ENCODE measurements at regions not wholly inside any gene's neighbourhood (a gene's known extent, or its start where the extent isn't known, plus 50 kb on each side); places are given as distances from the start of the nearest gene placed in this dataset.

DNA sequence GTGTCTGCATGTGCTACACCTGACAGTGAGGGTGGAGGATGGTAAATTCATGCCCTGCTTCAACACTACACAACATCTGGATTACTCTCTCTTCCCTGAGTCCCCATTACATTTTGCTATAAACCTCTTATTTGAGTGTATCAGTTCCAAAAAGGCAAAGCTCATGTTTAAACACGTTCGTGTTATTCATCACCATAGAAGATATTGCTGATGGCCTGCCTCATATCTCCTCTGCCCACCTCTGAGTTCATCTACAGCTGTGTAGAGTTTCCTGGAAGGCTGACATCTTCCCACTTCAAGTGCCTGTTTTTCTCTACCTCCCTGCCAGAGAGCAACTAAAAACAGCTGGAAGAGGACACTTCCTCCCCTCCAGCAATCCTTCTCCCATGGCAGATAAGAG is 433.2 kb downstream of the ISL1 start:
- no peaks in the 10 kb centered on the region for H3K9me3 ChIP-seq
- no peaks in the 10 kb centered on the region for H3K27me3 ChIP-seq
- H3K36me3 ChIP-seq = no peaks in the 10 kb centered on the region
- no peak overlapping the region for H3K27ac ChIP-seq
- TF ChIP-seq, protein P1, sequence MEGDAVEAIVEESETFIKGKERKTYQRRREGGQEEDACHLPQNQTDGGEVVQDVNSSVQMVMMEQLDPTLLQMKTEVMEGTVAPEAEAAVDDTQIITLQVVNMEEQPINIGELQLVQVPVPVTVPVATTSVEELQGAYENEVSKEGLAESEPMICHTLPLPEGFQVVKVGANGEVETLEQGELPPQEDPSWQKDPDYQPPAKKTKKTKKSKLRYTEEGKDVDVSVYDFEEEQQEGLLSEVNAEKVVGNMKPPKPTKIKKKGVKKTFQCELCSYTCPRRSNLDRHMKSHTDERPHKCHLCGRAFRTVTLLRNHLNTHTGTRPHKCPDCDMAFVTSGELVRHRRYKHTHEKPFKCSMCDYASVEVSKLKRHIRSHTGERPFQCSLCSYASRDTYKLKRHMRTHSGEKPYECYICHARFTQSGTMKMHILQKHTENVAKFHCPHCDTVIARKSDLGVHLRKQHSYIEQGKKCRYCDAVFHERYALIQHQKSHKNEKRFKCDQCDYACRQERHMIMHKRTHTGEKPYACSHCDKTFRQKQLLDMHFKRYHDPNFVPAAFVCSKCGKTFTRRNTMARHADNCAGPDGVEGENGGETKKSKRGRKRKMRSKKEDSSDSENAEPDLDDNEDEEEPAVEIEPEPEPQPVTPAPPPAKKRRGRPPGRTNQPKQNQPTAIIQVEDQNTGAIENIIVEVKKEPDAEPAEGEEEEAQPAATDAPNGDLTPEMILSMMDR (IDR thresholded peaks at IDR 0.05) = no peak
- intact Hi-C loops (cut with DNase I) = no loop called here
- H3K4me3 ChIP-seq = no peak overlapping the region
- ATAC-seq (no peak), DNase-seq (no peak)
- 64 to 67% methylated on average over 2 of the region's 2 CpGs for WGBS, 2 donors
- H3K4me1 ChIP-seq = no peaks in the 10 kb centered on the region

DNA sequence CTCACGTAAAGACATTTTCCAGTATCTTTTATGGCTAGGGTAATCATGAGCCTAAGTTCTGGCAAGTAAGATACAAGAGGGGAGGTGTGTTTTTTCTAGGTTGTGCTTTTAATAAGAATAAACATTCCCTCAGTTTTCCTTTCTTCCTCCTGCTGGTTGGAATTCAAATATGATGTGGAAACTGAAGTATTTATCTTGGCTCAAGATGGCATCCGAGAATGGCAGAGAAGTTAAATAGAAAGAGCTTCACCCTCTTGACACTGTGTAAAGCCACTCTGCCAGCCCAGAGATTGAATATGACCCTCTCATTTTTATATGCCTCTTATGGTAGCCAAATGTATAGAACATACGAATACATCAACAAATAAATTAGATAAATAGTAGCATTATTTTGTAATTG is 438.4 kb downstream of the ISL1 start:
- WGBS, 2 donors = 64 to 66% methylated on average over 3 of the region's 3 CpGs
- no peaks in the 10 kb centered on the region for H3K27me3 ChIP-seq
- ATAC-seq (no peak), DNase-seq (no peak)
- H3K4me3 ChIP-seq = no peak overlapping the region
- no peaks in the 10 kb centered on the region for H3K9me3 ChIP-seq
- intact Hi-C loops (cut with DNase I) = no loop called here
- no peak overlapping the region for H3K27ac ChIP-seq
- H3K4me1 ChIP-seq = no peaks in the 10 kb centered on the region
- no peaks in the 10 kb centered on the region for H3K36me3 ChIP-seq
- TF ChIP-seq, protein P1 (IDR thresholded peaks at IDR 0.05) = no peak

DNA sequence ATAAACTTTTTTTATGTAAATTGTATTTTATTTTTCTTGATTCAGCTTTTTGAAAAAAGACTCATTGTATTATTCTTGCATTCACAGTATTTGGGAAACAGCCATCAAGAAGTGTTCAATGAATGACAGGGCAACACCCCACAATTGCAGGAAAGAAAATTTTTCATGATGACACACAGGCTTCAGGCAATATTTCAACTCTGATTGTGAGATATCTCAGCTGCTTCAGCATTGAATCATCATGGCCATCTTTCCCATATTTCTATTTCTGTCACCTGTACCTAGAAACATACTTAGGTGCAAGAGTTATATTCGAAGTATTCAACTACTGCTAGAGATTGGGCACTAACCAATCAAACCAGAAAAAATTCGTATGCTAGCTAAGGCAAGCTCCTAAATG is 446.0 kb downstream of the ISL1 start:
- no peak for DNase-seq
- Histone ChIP-seq H3K36me3 (no peaks in the 10 kb centered on the region), H3K4me1 (no peaks in the 10 kb centered on the region), H3K9me3 (no peaks in the 10 kb centered on the region), H3K4me3 (no peak overlapping the region), H3K27ac (no peak overlapping the region), H3K27me3 (no peaks in the 10 kb centered on the region)
- TF ChIP-seq, protein P1 (IDR thresholded peaks at IDR 0.05) = no peak
- WGBS, 2 donors = 54 to 63% methylated on average over 2 of the region's 2 CpGs
- intact Hi-C loops (cut with DNase I) = no loop called here
- no peak for ATAC-seq

DNA sequence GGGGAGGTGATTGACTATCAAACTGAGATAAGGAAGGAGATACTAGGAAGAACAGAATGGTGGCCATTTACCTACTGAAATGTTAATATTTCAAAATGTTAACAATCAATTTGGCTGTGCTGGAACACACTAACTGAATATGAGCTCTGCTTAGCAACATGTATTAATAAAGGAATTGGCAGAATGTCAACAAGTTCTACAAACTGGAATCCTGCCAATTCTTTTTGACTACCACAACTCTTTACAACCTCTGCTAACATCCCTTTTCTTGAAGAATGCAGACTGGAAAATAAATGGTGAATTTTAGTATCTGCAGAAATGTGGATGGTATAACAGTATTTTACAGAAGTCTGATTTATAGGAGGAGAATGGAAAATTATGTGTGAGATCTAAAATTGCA is 446.4 kb downstream of the ISL1 start:
- no peaks in the 10 kb centered on the region for H3K9me3 ChIP-seq
- intact Hi-C loops (cut with DNase I) = no loop called here
- H3K27ac ChIP-seq = no peak overlapping the region
- H3K27me3 ChIP-seq = no peaks in the 10 kb centered on the region
- DNase-seq (no peak), ATAC-seq (no peak)
- H3K4me1 ChIP-seq = no peaks in the 10 kb centered on the region
- no peaks in the 10 kb centered on the region for H3K36me3 ChIP-seq
- TF ChIP-seq, protein P1 (IDR thresholded peaks at IDR 0.05) = no peak
- H3K4me3 ChIP-seq = no peak overlapping the region

Data from heart right ventricle (tissue), 16 donors.